Astrocyte (in vitro differentiated cells and primary cell): ENCODE measurements at regions not wholly inside any gene's neighbourhood (a gene's known extent, or its start where the extent isn't known, plus 50 kb on each side); places are given as distances from the start of the nearest gene placed in this dataset.

Source experiments
- DNase-seq: peaks from one replicate; pipeline ENCODE4 v3.0.0-alpha.2; 2010; ENCODE audit warnings: low read depth
- FAIRE-seq: peaks from 2 replicates; lab custom pipeline; 2011; peaks lifted over from hg19 to GRCh38; lab: Jason Lieb, UNC
- H2AFZ ChIP-seq: 2 replicates; pipeline ENCODE4 v1.6.0; 2012; ENCODE audit warnings: low read depth, low read length, inconsistent platforms
- H3K27ac ChIP-seq: 2 replicates; pipeline ENCODE4 v1.5.1; 2011; ENCODE audit warnings: low read depth, low read length, inconsistent platforms
- H3K27me3 ChIP-seq: 2 replicates; pipeline ENCODE4 v1.6.0; 2011; ENCODE audit warnings: low read length, inconsistent platforms; ENCODE audit not compliant: insufficient read depth
- H3K36me3 ChIP-seq: 2 replicates; pipeline ENCODE4 v1.5.1; 2011; ENCODE audit warnings: low read length, inconsistent platforms; ENCODE audit not compliant: insufficient read depth
- H3K4me1 ChIP-seq: 2 replicates; pipeline ENCODE4 v1.5.1; 2011; ENCODE audit warnings: low read length, inconsistent platforms; ENCODE audit not compliant: insufficient read depth
- H3K4me2 ChIP-seq: 2 replicates; pipeline ENCODE4 v1.6.0; 2012; ENCODE audit warnings: low read length, inconsistent platforms
- H3K4me3 ChIP-seq: 2 replicates; pipeline ENCODE4 v1.5.1; 2011; ENCODE audit warnings: low read depth, mild to moderate bottlenecking, low read length, inconsistent platforms; ENCODE audit not compliant: insufficient read depth
- H3K79me2 ChIP-seq: 2 replicates; pipeline ENCODE4 v1.6.0; 2012; ENCODE audit warnings: mild to moderate bottlenecking, low read length, inconsistent platforms; ENCODE audit not compliant: insufficient read depth
- H3K9ac ChIP-seq: 2 replicates; pipeline ENCODE4 v1.6.0; 2012; ENCODE audit warnings: mild to moderate bottlenecking, low read length, inconsistent platforms
- H3K9me3 ChIP-seq: 2 replicates; pipeline ENCODE4 v1.5.1; 2012; ENCODE audit warnings: low read depth, mild to moderate bottlenecking, low read length, inconsistent platforms; ENCODE audit not compliant: insufficient read depth
- H4K20me1 ChIP-seq: 2 replicates; pipeline ENCODE4 v1.6.0; 2012; ENCODE audit warnings: low read length, inconsistent platforms; ENCODE audit not compliant: insufficient read depth
- H3K27ac Mint-ChIP-seq: one replicate; pipeline ENCODE4 v1.8.0; 2021; ENCODE audit warnings: mild to moderate bottlenecking, mixed read lengths; ENCODE audit not compliant: unreplicated experiment
- H3K27me3 Mint-ChIP-seq: one replicate; pipeline ENCODE4 v1.8.0; 2021; ENCODE audit warnings: low read depth, mixed read lengths; ENCODE audit not compliant: unreplicated experiment
- H3K36me3 Mint-ChIP-seq: one replicate; pipeline ENCODE4 v1.8.0; 2021; ENCODE audit warnings: low read depth, mixed read lengths; ENCODE audit not compliant: unreplicated experiment
- H3K4me1 Mint-ChIP-seq: one replicate; pipeline ENCODE4 v1.8.0; 2021; ENCODE audit warnings: low read depth, mixed read lengths; ENCODE audit not compliant: unreplicated experiment
- H3K4me3 Mint-ChIP-seq: one replicate; pipeline ENCODE4 v1.8.0; 2021; ENCODE audit warnings: mild to moderate bottlenecking, moderate library complexity, mixed read lengths; ENCODE audit not compliant: unreplicated experiment
- H3K9me3 Mint-ChIP-seq: one replicate; pipeline ENCODE4 v1.8.0; 2021; ENCODE audit warnings: mild to moderate bottlenecking, mixed read lengths; ENCODE audit not compliant: unreplicated experiment
- CTCF ChIP-seq: IDR thresholded peaks from 2 replicates; pipeline ENCODE4 v1.5.1; 2011; ENCODE audit warnings: low read depth, mild to moderate bottlenecking, inconsistent platforms, low read length, moderate library complexity; ENCODE audit not compliant: insufficient read depth
- EZH2 ChIP-seq: IDR thresholded peaks from 2 replicates; pipeline ENCODE4 v1.6.1; 2012; ENCODE audit warnings: mild to moderate bottlenecking, low read length, inconsistent platforms; ENCODE audit not compliant: insufficient read depth

DNA sequence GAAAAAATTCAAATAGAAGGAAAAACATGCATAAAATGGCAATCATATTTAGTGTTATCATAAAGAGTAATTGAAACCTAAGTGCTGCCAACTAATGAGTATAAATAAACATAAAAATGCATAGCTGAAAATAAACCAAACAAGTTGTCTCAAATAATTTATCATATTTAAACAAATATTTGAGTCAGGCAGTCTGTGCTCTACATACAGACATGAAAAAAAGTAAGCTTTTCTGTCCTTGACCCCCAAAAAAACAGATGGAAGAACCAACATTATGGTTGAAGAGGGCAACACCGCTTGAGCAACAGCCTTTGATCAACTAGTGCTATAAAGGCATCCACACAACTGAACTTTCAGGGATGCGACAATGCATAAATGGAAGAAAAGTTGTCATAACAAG, 735.1 kb upstream of the MIR17HG start:
- Mint-ChIP-seq H3K27ac (no peak overlapping the region), H3K36me3 (no peaks in the 10 kb centered on the region)
- FAIRE-seq = no peak

DNA sequence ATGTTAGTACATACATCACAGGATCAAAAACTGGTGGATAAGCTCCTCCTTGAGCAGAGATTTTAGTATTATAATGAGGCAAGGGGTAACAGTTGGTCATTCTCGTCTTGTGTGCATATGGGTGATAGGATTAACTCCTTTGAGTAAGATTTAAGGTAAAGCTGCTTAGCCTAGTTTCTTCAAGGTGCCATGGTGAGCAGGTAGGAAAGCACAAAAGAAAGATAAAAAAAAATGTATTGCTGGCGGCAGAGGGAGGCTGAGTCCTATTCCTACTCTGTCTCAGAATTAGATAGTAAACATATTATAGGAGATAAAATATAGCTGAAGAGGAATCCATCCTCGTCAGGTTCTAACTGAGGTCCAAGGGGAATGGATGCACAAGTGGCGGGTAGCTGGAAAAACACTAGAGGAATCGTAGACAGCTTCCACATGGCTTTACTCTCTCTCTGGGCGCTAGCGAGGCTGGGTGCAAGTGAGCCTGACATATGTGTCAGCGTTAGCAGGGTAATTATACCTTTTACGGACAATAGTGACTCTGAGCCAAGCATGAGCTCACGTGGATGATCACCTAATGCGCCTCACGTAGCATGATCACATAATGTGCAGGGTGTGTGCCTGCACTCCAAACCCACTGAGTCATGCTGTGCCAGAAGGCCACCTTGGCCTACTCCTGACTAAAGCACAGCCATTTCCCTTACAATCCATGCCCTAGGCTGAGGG, 734.3 kb upstream of the MIR17HG start:
- Mint-ChIP-seq H3K4me3 (no peak overlapping the region), H3K9me3 (peaks cover 4% of the 10 kb centered on the region), H3K27me3 (no peaks in the 10 kb centered on the region), H3K27ac (no peak overlapping the region), H3K36me3 (no peaks in the 10 kb centered on the region), H3K4me1 (no peaks in the 10 kb centered on the region)
- Histone ChIP-seq H2AFZ (no peak overlapping the region), H3K9ac (no peak overlapping the region), H3K79me2 (no peaks in the 10 kb centered on the region), H3K27me3 (no peaks in the 10 kb centered on the region), H3K36me3 (no peaks in the 10 kb centered on the region), H3K4me2 (no peak overlapping the region), H3K4me3 (no peak overlapping the region), H3K27ac (no peak overlapping the region), H3K9me3 (no peaks in the 10 kb centered on the region), H4K20me1 (no peaks in the 10 kb centered on the region), H3K4me1 (no peaks in the 10 kb centered on the region)
- FAIRE-seq = no peak
- no peak for DNase-seq
- TF ChIP-seq CTCF (no peak), EZH2 (no peak)

More for the DNA sequence above, 735.1 kb upstream of the MIR17HG start:
- Mint-ChIP-seq H3K4me1 (no peaks in the 10 kb centered on the region), H3K9me3 (peaks cover 4% of the 10 kb centered on the region), H3K27me3 (no peaks in the 10 kb centered on the region), H3K4me3 (no peak overlapping the region)
- DNase-seq = no peak
- no peak for TF ChIP-seq CTCF
- no peak for TF ChIP-seq EZH2
- Histone ChIP-seq H3K4me2 (no peak overlapping the region), H3K4me1 (no peaks in the 10 kb centered on the region), H2AFZ (no peak overlapping the region), H3K9ac (no peak overlapping the region), H3K27me3 (no peaks in the 10 kb centered on the region), H3K36me3 (no peaks in the 10 kb centered on the region), H3K4me3 (no peak overlapping the region), H4K20me1 (no peaks in the 10 kb centered on the region), H3K27ac (no peak overlapping the region), H3K9me3 (no peaks in the 10 kb centered on the region), H3K79me2 (no peaks in the 10 kb centered on the region)

DNA sequence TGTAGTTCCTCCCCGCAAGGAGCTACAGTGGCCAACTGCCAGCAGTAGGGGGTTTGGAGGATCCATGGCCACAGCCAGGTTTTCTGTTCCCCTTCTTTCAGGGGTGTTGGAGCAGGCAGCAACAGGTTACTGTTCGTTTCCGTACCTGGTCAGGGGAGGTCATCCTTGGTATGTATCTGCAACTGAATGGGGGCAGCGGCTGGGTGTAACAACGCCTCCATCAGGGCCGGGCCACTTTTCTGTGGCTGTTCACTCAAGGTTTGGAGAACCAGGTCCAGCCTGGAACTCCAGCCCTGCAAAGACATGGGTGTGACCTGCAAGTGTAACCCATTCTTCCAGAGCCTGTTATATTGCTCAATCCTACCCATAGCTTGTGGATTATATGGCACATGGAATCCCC, 732.3 kb upstream of the MIR17HG start:
- no peak overlapping the region for H3K27ac ChIP-seq
- DNase-seq (no peak), FAIRE-seq (no peak)
- no peaks in the 10 kb centered on the region for H3K4me1 ChIP-seq
- H3K36me3 ChIP-seq = no peaks in the 10 kb centered on the region
- no peaks in the 10 kb centered on the region for H3K27me3 ChIP-seq
- Mint-ChIP-seq H3K27me3 (no peaks in the 10 kb centered on the region), H3K4me1 (no peaks in the 10 kb centered on the region), H3K4me3 (no peak overlapping the region), H3K27ac (no peak overlapping the region), H3K9me3 (peaks cover 5% of the 10 kb centered on the region), H3K36me3 (no peaks in the 10 kb centered on the region)
- no peak overlapping the region for H3K4me3 ChIP-seq
- H3K4me2 ChIP-seq = no peak overlapping the region
- no peaks in the 10 kb centered on the region for H4K20me1 ChIP-seq
- no peaks in the 10 kb centered on the region for H3K79me2 ChIP-seq
- no peaks in the 10 kb centered on the region for H3K9me3 ChIP-seq
- H2AFZ ChIP-seq = no peak overlapping the region
- H3K9ac ChIP-seq = no peak overlapping the region
- TF ChIP-seq EZH2 = no peak
- TF ChIP-seq CTCF = no peak
